Putamen (tissue), 1 donor: ENCODE measurements at regions not wholly inside any gene's neighbourhood (a gene's known extent, or its start where the extent isn't known, plus 50 kb on each side); places are given as distances from the start of the nearest gene placed in this dataset.
"Not testable (repeated sequence)": the region's sequence is repeated elsewhere in the genome, so short reads cannot be mapped to it uniquely, and the experiment has no call there.

Experiments used
- DNase-seq: peaks from one replicate; pipeline ENCODE4 v3.0.0-alpha.2; 2016; ENCODE audit warnings: low spot score

- DNase-seq, result no peak
Observed at GRCh38 chr4:83917572-83917971, 381.7 kb downstream of the GPAT3 start.

GRCh38 chr4:83910693-83911092 is 374.8 kb downstream of the GPAT3 start:
- DNase-seq, result no peak

- no peak for DNase-seq
Observed at GRCh38 chr4:83906561-83906960, 370.7 kb downstream of the GPAT3 start.

- no peak for DNase-seq
Observed at GRCh38 chr4:83905952-83906351, 370.0 kb downstream of the GPAT3 start.

GRCh38 chr4:83903740-83904139 is 367.8 kb downstream of the GPAT3 start:
- not testable (repeated sequence) for DNase-seq

GRCh38 chr4:83894831-83895230 is 358.9 kb downstream of the GPAT3 start:
- DNase-seq, result no peak

- DNase-seq, result no peak
Observed at GRCh38 chr4:83890816-83891215, 354.9 kb downstream of the GPAT3 start.

GRCh38 chr4:83890231-83890630 is 354.3 kb downstream of the GPAT3 start:
- DNase-seq, result no peak

- DNase-seq, result no peak
Observed at GRCh38 chr4:83889802-83890201, 353.9 kb downstream of the GPAT3 start.

- no peak for DNase-seq
Observed at GRCh38 chr4:83885256-83886182, 349.6 kb downstream of the GPAT3 start.

GRCh38 chr4:83876047-83876446 is 340.1 kb downstream of the GPAT3 start:
- no peak for DNase-seq

GRCh38 chr4:83875437-83875836 is 339.5 kb downstream of the GPAT3 start:
- no peak for DNase-seq

GRCh38 chr4:83873996-83874395 is 338.1 kb downstream of the GPAT3 start:
- DNase-seq, result no peak

- no peak for DNase-seq
Observed at GRCh38 chr4:83870328-83870950, 334.5 kb downstream of the GPAT3 start.

- no peak for DNase-seq
Observed at GRCh38 chr4:83866834-83867621, 331.1 kb downstream of the GPAT3 start.

- DNase-seq, result no peak
Observed at GRCh38 chr4:83865417-83866150, 329.7 kb downstream of the GPAT3 start.

GRCh38 chr4:83864097-83864817 is 328.3 kb downstream of the GPAT3 start:
- no peak for DNase-seq

GRCh38 chr4:83862471-83862870 is 326.6 kb downstream of the GPAT3 start:
- no peak for DNase-seq

GRCh38 chr4:83860200-83860599 is 324.3 kb downstream of the GPAT3 start:
- no peak for DNase-seq

GRCh38 chr4:83858131-83858530 is 322.2 kb downstream of the GPAT3 start:
- no peak for DNase-seq

GRCh38 chr4:83855044-83855443 is 319.1 kb downstream of the GPAT3 start:
- no peak for DNase-seq
